SK-N-SH (cell line): ENCODE measurements at regions not wholly inside any gene's neighbourhood (a gene's known extent, or its start where the extent isn't known, plus 50 kb on each side); places are given as distances from the start of the nearest gene placed in this dataset.

ENCODE experiments used
- CTCF ChIA-PET: fragments of 300-600, 350-600 bp; formaldehyde crosslinking; extraction: SDS; loops from one replicate; lab custom pipeline; 2021; lab: Yijun Ruan, JAX
- POLR2A ChIA-PET: fragments of 350-600 bp; sonication (Branson Sonifier 250); formaldehyde crosslinking; extraction: SDS; loops from one replicate; lab custom pipeline; 2020; ENCODE audit warnings: antibody characterized with exemption, inconsistent platforms; lab: Yijun Ruan, JAX
- DNase-seq: peaks from one replicate; pipeline ENCODE4 v3.0.0; 2012
- H2AFZ ChIP-seq: fragments of 200-600 bp; sonication (generic); 2 replicates; pipeline ENCODE4 v1.8.1; 2016; ENCODE audit warnings: antibody characterized with exemption, mild to moderate bottlenecking, low read depth
- H3F3A ChIP-seq: fragments of 200-600 bp; sonication (generic); replicated peaks from 2 replicates; pipeline ENCODE3; 2016; ENCODE audit warnings: antibody characterized with exemption, mild to moderate bottlenecking; ENCODE audit not compliant: insufficient read depth
- H3K27ac ChIP-seq, 2 experiments: fragments of 200-500 bp in 1 of 2; fragments of 200-600 bp in 1 of 2; sonication (Bioruptor generic) in 1 of 2; sonication (generic), shearing (Covaris generic) in 1 of 2; 2 replicates each; pipeline versions ENCODE4 v1.5.1 to v1.6.1; 2014 to 2016; ENCODE audit warnings: low read depth in 2 of 2, inconsistent platforms in 1 of 2, low read length in 1 of 2, mild to moderate bottlenecking in 1 of 2, mixed read lengths in 1 of 2
- H3K27me3 ChIP-seq: fragments of 200-600 bp; sonication (generic), shearing (Covaris generic); 2 replicates; pipeline ENCODE4 v1.6.1; 2016; ENCODE audit warnings: mixed run types; ENCODE audit not compliant: insufficient read depth
- H3K36me3 ChIP-seq, 2 experiments: fragments of 200-500 bp in 1 of 2; fragments of 200-600 bp in 1 of 2; sonication (Bioruptor generic) in 1 of 2; sonication (generic) in 1 of 2; replicated peaks in 1 of 2; 2 replicates each; pipeline versions ENCODE3 to v1.5.1; 2014 to 2016; ENCODE audit warnings: low read length in 1 of 2, mild to moderate bottlenecking in 1 of 2; ENCODE audit not compliant: insufficient read depth in 2 of 2, control insufficient read depth in 1 of 2
- H3K4me1 ChIP-seq, 2 experiments: fragments of 200-500 bp in 1 of 2; fragments of 200-600 bp in 1 of 2; sonication (Bioruptor generic) in 1 of 2; sonication (generic), shearing (Covaris generic) in 1 of 2; 2 replicates each; pipeline versions ENCODE4 v1.5.1 to v1.6.1; 2014 to 2016; ENCODE audit warnings: low read depth in 1 of 2, low read length in 1 of 2, mixed run types in 1 of 2; ENCODE audit not compliant: insufficient read depth in 2 of 2, control insufficient read depth in 1 of 2
- H3K4me2 ChIP-seq: fragments of 200-600 bp; sonication (generic), shearing (Covaris generic); 2 replicates; pipeline ENCODE4 v1.6.1; 2017; ENCODE audit warnings: mixed run types
- H3K4me3 ChIP-seq, 2 experiments: fragments of 200-500 bp in 1 of 2; fragments of 200-600 bp in 1 of 2; sonication (Bioruptor generic) in 1 of 2; sonication (generic), shearing (Covaris generic) in 1 of 2; 2 replicates each; pipeline versions ENCODE4 v1.5.1 to v1.8.1; 2014 to 2016; ENCODE audit warnings: low read depth in 2 of 2, inconsistent platforms in 1 of 2, low read length in 1 of 2, mild to moderate bottlenecking in 1 of 2, mixed read lengths in 1 of 2, moderate library complexity in 1 of 2
- H3K79me2 ChIP-seq: fragments of 200-600 bp; sonication (generic); 2 replicates; pipeline ENCODE4 v1.8.1; 2017; ENCODE audit warnings: mild to moderate bottlenecking; ENCODE audit not compliant: insufficient read depth
- H3K9ac ChIP-seq: fragments of 200-600 bp; sonication (generic); 2 replicates; pipeline ENCODE4 v1.6.1; 2017; ENCODE audit warnings: mixed run types
- H3K9me2 ChIP-seq: fragments of 200-600 bp; sonication (generic); 2 replicates; pipeline ENCODE4 v1.6.1; 2017; ENCODE audit warnings: mixed run types
- H3K9me3 ChIP-seq: fragments of 200-600 bp; sonication (generic); 2 replicates; pipeline ENCODE4 v1.6.1; 2017; ENCODE audit warnings: mixed run types, mild to moderate bottlenecking, moderate library complexity
- H4K20me1 ChIP-seq: fragments of 200-600 bp; sonication (generic); 2 replicates; pipeline ENCODE4 v1.6.1; 2017; ENCODE audit warnings: mild to moderate bottlenecking, mixed run types; ENCODE audit not compliant: insufficient read depth
- ELF1 ChIP-seq: IDR thresholded peaks from 2 replicates; pipeline ENCODE4 v1.4.0; 2012
- EP300 ChIP-seq, 2 experiments: IDR thresholded peaks; 2 replicates each; pipeline versions ENCODE4 v1.4.0 to v1.6.1; 2012; ENCODE audit warnings: borderline replicate concordance in 1 of 2, low read depth in 1 of 2, low read length in 1 of 2
- EZH2phosphoT487 ChIP-seq: fragments of 200-600 bp; sonication (generic); IDR thresholded peaks from 2 replicates; pipeline ENCODE4 v1.6.1; 2017; ENCODE audit warnings: low read depth, mixed run types, mild to moderate bottlenecking, antibody characterized with exemption, moderate library complexity, borderline replicate concordance
- FOSL2 ChIP-seq: IDR thresholded peaks from 2 replicates; pipeline ENCODE4 v1.4.0; 2012; ENCODE audit warnings: low read depth, mild to moderate bottlenecking, moderate library complexity, borderline replicate concordance
- FOXJ3 ChIP-seq: sonication (generic); formaldehyde crosslinking; IDR thresholded peaks from 2 replicates; pipeline ENCODE4 v1.5.1; 2020; ENCODE audit warnings: mild to moderate bottlenecking, missing genetic modification reagents
- GATA2 ChIP-seq: sonication (generic); formaldehyde crosslinking; IDR thresholded peaks from 2 replicates; pipeline ENCODE4 v1.5.0; 2020; ENCODE audit warnings: mild to moderate bottlenecking, missing genetic modification reagents
- IRF3 ChIP-seq: fragments of 150-350 bp; IDR thresholded peaks from 2 replicates; pipeline ENCODE4 v1.6.1; 2016; ENCODE audit warnings: mild to moderate bottlenecking, low read depth, low read length
- JUND ChIP-seq: IDR thresholded peaks from 2 replicates; pipeline ENCODE4 v1.4.0; 2012
- MAX ChIP-seq: IDR thresholded peaks from 2 replicates; pipeline ENCODE4 v1.4.0; 2012; ENCODE audit warnings: low read depth
- MEF2A ChIP-seq: IDR thresholded peaks from 2 replicates; pipeline ENCODE4 v1.4.0; 2012; ENCODE audit warnings: low read depth, borderline replicate concordance
- MXI1 ChIP-seq: IDR thresholded peaks from 2 replicates; pipeline ENCODE4 v1.6.1; 2012; ENCODE audit warnings: mild to moderate bottlenecking, low read depth, low read length, improper control_type of control experiment
- PBX3 ChIP-seq: IDR thresholded peaks from 2 replicates; pipeline ENCODE4; 2012
- TAF1 ChIP-seq: IDR thresholded peaks from 2 replicates; pipeline ENCODE4 v1.6.1; 2012; ENCODE audit warnings: low read depth, mild to moderate bottlenecking, low read length, moderate library complexity, borderline replicate concordance
- TCF12 ChIP-seq: IDR thresholded peaks from 2 replicates; pipeline ENCODE4 v1.4.0; 2012
- USF1 ChIP-seq: IDR thresholded peaks from 2 replicates; pipeline ENCODE4 v1.4.0; 2012; ENCODE audit warnings: low read depth, borderline replicate concordance
- WGBS: methylation state at CpG from one replicate; pipeline ENCODE4 v1.1.6; 2017; ENCODE audit warnings: low lambda C conversion rate; 5-methylcytosine and 5-hydroxymethylcytosine counted together

GRCh38 chr6:47131773-47132172 lies 89.6 kb upstream of the ADGRF1 start:
- peaks cover 3 to 18% of the 10 kb centered on the region in 2 experiments; a peak in 3 of 4 replicates for H3K4me1 ChIP-seq
- no peaks in the 10 kb centered on the region for H3K79me2 ChIP-seq
- H3K9me2 ChIP-seq: no peaks in the 10 kb centered on the region
- H3K27me3 ChIP-seq: no peaks in the 10 kb centered on the region
- H3K9me3 ChIP-seq: no peaks in the 10 kb centered on the region
- ChIA-PET CTCF (no interaction called here), POLR2A (no interaction called here)
- WGBS: 98% methylated on average over 2 of the region's 2 CpGs
- H3K27ac ChIP-seq: no peak overlapping the region
- peaks cover 9% of the 10 kb centered on the region for H3F3A ChIP-seq
- H3K36me3 ChIP-seq: no peaks in the 10 kb centered on the region
- no peak overlapping the region for H3K4me3 ChIP-seq
- H3K9ac ChIP-seq: no peak overlapping the region
- H2AFZ ChIP-seq: no peak overlapping the region
- no peaks in the 10 kb centered on the region for H4K20me1 ChIP-seq
- no peak overlapping the region for H3K4me2 ChIP-seq
- TF ChIP-seq EP300 (IDR thresholded peaks at IDR 0.05; ENCODE audit: borderline replicate concordance in 1 of 2, low read depth in 1 of 2, low read length in 1 of 2) (no peak), USF1 (no peak), MAX (no peak), JUND (no peak)
- no peak for DNase-seq

- Histone ChIP-seq H3K4me3 (no peak overlapping the region), H3K9me2 (no peaks in the 10 kb centered on the region), H3K4me2 (no peak overlapping the region), H3K36me3 (no peaks in the 10 kb centered on the region), H3K9ac (no peak overlapping the region), H3K4me1 (peaks cover 3 to 5% of the 10 kb centered on the region in 2 experiments; a peak in 3 of 4 replicates), H3K9me3 (no peaks in the 10 kb centered on the region), H3K79me2 (no peaks in the 10 kb centered on the region), H3K27me3 (no peaks in the 10 kb centered on the region), H3F3A (peaks cover 3% of the 10 kb centered on the region), H2AFZ (no peak overlapping the region)
- no peak for DNase-seq
- POLR2A ChIA-PET: no interaction called here
- no peak for TF ChIP-seq FOSL2
- no peak for TF ChIP-seq FOXJ3 (CRISPR knock-in tag)
- TF ChIP-seq, all 33 proteins: peak for 0
- CTCF ChIA-PET: interaction anchor here (1.2 kb wide), 1 partner anchor 83 kb away, joined by 3 read pairs; no protein-coding TSS in a partner anchor
- Histone ChIP-seq H4K20me1 (no peaks in the 10 kb centered on the region), H3K27ac (no peak overlapping the region)
- WGBS: 58% methylated on average over 3 of the region's 3 CpGs
Measured at GRCh38 chr6:47130086-47130485, 88.0 kb upstream of the ADGRF1 start.

GRCh38 chr6:47129129-47129528 lies 87.0 kb upstream of the ADGRF1 start:
- TF ChIP-seq ELF1: no peak
- no peak for TF ChIP-seq FOSL2
- TF ChIP-seq MXI1: no peak
- TF ChIP-seq USF1: no peak
- no peak for TF ChIP-seq JUND
- TF ChIP-seq MEF2A: no peak
- TF ChIP-seq TCF12: no peak
- no peak for TF ChIP-seq EZH2phosphoT487
- no peak for TF ChIP-seq PBX3
- no peak for TF ChIP-seq TAF1
- TF ChIP-seq IRF3: no peak
- no peak for TF ChIP-seq GATA2
- ChIA-PET CTCF (no interaction called here), POLR2A (no interaction called here)
- no peak overlapping the region for H3K4me3 ChIP-seq
- H4K20me1 ChIP-seq: no peaks in the 10 kb centered on the region
- H3K4me2 ChIP-seq: no peak overlapping the region
- no peak overlapping the region for H3K9ac ChIP-seq
- no peaks in the 10 kb centered on the region for H3F3A ChIP-seq
- 76% methylated on average over 1 of the region's 1 CpG for WGBS
- H3K27ac ChIP-seq: no peak overlapping the region
- H3K9me3 ChIP-seq: no peaks in the 10 kb centered on the region
- H3K4me1 ChIP-seq: peaks cover 0 to 5% of the 10 kb centered on the region in 2 experiments; a peak in 1 of 4 replicates
- no peaks in the 10 kb centered on the region for H3K9me2 ChIP-seq
- H3K27me3 ChIP-seq: no peaks in the 10 kb centered on the region
- DNase-seq: no peak
- H2AFZ ChIP-seq: no peak overlapping the region
- no peaks in the 10 kb centered on the region for H3K36me3 ChIP-seq
- no peaks in the 10 kb centered on the region for H3K79me2 ChIP-seq
